ENCODE measurements at regions not wholly inside any gene's neighbourhood (a gene's known extent, or its start where the extent isn't known, plus 50 kb on each side); places are given as distances from the start of the nearest gene placed in this dataset.
"Not testable (repeated sequence)": the region's sequence is repeated elsewhere in the genome, so short reads cannot be mapped to it uniquely, and the experiment has no call there.

GRCh38 chr5:176103083-176103482 is 135.0 kb upstream of the THOC3 start:
- H3K4me1 Mint-ChIP-seq (ENCODE audit: low read depth); H3K36me3 Mint-ChIP-seq (ENCODE audit: low read depth); H3K4me3 Mint-ChIP-seq; intact Hi-C loops (cut with micrococcal nuclease); H3K27ac Mint-ChIP-seq; H3K27me3 Mint-ChIP-seq; H3K9me3 Mint-ChIP-seq: not testable (repeated sequence)

DNA sequence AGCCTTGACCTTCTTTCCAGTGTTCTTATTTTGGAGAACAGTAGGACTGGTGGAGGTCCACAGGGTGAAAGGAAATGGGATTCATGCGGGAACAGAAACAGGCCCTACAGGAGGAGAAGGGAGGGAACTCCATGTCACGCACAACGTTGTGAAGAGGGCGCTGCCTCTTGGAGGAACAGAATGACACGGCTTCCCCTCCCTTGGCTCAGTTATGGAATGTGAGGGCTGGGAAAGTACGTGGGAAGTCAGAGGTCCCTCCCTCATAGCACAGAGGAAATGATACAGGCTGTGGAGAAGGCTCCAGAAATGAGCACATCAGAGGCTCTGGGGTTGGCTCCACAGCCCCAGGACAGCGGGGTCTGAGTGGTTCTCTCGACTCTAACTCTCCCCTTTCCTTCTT is 125.3 kb upstream of the SIMC1 start:
- intact Hi-C loops (cut with micrococcal nuclease); H3K27ac Mint-ChIP-seq; H3K4me1 Mint-ChIP-seq (ENCODE audit: low read depth); H3K4me3 Mint-ChIP-seq; H3K27me3 Mint-ChIP-seq; H3K9me3 Mint-ChIP-seq; H3K36me3 Mint-ChIP-seq (ENCODE audit: low read depth): not testable (repeated sequence)

DNA sequence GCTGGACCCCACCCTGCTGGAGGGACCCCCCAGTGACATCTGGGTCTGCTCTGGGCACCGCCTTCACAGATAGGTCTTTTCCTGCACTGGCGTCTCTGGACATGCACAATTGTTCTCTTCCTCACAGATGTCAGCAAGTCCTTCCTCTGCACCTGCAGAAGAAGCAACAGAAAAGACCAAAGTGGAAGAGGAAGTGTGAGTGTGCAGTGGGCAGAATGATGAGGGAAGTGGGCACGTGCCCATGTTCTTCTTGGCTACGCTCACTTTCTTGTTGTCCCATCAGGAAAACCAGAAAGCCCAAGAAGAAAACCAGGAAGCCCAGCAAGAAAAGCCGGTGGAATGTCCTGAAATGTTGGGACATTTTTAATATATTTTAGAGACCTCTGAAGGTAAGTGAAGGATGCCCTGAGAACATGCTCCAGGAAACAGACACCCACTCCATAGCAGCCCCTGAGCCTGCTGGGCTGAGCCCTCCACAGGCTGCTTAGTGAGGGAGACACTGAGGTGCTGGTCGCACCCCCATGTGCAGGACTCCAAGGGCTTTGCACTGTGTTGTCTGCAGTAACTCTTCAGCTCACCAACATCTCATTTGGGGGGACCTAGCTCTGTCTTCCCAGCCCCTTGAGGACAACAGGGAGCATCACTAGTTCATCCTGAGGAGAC is 124.4 kb upstream of the SIMC1 start:
- H3K4me1 Mint-ChIP-seq (ENCODE audit: low read depth); intact Hi-C loops (cut with micrococcal nuclease); H3K36me3 Mint-ChIP-seq (ENCODE audit: low read depth); H3K27ac Mint-ChIP-seq; H3K9me3 Mint-ChIP-seq; H3K4me3 Mint-ChIP-seq; H3K27me3 Mint-ChIP-seq: not testable (repeated sequence)

DNA sequence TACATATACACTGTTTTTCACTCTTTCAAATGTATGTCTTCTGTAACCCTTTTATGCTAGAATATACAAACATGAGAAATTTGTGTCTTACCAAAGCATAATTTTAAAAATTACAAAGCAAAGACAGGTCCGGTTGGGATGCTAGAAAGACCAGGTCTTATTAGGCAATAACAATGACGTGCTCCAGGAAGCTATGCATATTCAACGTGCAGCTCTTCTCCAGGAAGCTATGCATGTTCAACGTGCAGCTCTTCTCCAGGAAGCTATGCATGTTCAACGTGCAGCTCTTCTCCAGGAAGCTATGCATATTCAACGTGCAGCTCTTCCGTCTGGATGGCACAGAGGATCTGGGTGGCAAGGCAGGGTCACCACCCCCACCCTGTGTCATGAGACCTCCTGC is 123.4 kb upstream of the SIMC1 start:
- H3K9me3 Mint-ChIP-seq; intact Hi-C loops (cut with micrococcal nuclease); H3K36me3 Mint-ChIP-seq (ENCODE audit: low read depth); H3K27ac Mint-ChIP-seq; H3K27me3 Mint-ChIP-seq; H3K4me3 Mint-ChIP-seq; H3K4me1 Mint-ChIP-seq (ENCODE audit: low read depth): not testable (repeated sequence)

DNA sequence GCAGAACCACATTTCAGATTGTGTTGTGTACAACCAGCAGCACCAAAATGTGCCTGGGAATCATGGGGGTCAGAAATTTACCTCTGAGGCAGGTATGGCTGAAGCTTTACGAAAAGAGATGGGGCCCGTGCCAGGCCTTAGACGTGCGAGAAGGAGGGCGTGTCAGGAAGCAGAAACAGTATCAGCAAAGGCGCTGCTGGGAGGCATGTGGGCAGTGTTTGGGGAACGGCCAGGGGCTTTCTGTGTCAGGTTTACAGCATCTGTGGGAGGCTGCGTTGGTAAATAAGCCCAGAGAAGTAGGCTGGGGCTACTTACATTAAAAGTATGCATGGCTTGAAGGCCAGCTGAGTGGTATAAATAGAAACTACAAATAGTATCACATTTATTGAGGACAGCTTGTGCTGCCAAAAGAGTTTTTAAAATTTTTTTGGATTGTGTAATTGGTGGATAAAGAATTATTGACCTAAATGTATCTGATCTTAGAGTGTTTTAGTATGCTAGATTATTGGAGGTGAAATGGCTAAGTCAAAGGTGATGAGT is 120.5 kb upstream of the SIMC1 start:
- H3K9me3 Mint-ChIP-seq; H3K4me3 Mint-ChIP-seq; H3K27me3 Mint-ChIP-seq; H3K36me3 Mint-ChIP-seq (ENCODE audit: low read depth); H3K27ac Mint-ChIP-seq; intact Hi-C loops (cut with micrococcal nuclease); H3K4me1 Mint-ChIP-seq (ENCODE audit: low read depth): not testable (repeated sequence)

DNA sequence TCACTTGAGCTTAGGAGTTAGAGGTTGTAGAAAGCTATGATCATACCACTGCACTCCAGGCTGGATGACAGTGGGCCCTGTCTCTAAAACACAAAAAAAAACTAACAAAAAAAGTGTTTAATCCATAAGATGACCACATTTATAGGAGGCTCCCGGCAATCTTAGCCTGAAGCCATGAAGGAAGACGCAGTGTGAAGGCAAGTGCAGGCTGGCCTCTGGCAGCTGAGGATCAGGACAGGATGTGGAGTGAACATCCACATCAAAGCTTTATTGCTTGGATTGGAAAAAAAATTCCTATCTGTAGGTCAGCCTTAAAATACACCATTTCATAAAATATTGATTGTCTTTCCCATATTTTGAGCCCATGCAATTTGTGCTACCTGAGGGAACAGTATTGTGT is 115.9 kb upstream of the SIMC1 start:
- H3K27ac Mint-ChIP-seq; H3K27me3 Mint-ChIP-seq; H3K4me3 Mint-ChIP-seq; H3K36me3 Mint-ChIP-seq (ENCODE audit: low read depth); H3K9me3 Mint-ChIP-seq; intact Hi-C loops (cut with micrococcal nuclease); H3K4me1 Mint-ChIP-seq (ENCODE audit: low read depth): not testable (repeated sequence)

DNA sequence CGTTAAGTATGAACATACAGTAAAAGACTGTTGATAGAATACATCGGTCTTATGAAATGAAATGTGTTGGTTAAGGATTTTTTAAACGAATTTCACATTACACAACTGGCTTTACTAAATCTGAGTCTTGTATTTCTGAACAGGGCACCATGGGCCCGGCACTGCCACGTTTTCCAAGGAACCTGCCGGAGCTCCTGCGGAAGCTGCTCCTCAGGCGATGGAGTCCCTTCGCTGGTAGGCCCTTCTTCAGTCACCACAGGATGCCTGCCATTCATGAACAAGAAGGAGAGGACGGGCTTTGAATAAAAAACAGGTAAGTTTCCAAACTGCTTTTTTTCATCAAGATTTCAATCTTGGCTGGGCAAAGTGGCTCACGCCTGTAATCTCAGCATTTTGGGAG is 114.1 kb upstream of the SIMC1 start:
- H3K4me3 Mint-ChIP-seq; intact Hi-C loops (cut with micrococcal nuclease); H3K4me1 Mint-ChIP-seq (ENCODE audit: low read depth); H3K27me3 Mint-ChIP-seq; H3K27ac Mint-ChIP-seq; H3K9me3 Mint-ChIP-seq; H3K36me3 Mint-ChIP-seq (ENCODE audit: low read depth): not testable (repeated sequence)

- Mint-ChIP-seq H3K4me3 (no peak overlapping the region), H3K27ac (no peak overlapping the region), H3K9me3 (no peaks in the 10 kb centered on the region), H3K4me1 (ENCODE audit: low read depth) (no peaks in the 10 kb centered on the region), H3K36me3 (ENCODE audit: low read depth) (no peaks in the 10 kb centered on the region), H3K27me3 (peaks cover 46% of the 10 kb centered on the region)
- intact Hi-C loops (cut with micrococcal nuclease) = no loop called here
Observed at GRCh38 chr5:176131771-176132170, 106.5 kb upstream of the SIMC1 start.

DNA sequence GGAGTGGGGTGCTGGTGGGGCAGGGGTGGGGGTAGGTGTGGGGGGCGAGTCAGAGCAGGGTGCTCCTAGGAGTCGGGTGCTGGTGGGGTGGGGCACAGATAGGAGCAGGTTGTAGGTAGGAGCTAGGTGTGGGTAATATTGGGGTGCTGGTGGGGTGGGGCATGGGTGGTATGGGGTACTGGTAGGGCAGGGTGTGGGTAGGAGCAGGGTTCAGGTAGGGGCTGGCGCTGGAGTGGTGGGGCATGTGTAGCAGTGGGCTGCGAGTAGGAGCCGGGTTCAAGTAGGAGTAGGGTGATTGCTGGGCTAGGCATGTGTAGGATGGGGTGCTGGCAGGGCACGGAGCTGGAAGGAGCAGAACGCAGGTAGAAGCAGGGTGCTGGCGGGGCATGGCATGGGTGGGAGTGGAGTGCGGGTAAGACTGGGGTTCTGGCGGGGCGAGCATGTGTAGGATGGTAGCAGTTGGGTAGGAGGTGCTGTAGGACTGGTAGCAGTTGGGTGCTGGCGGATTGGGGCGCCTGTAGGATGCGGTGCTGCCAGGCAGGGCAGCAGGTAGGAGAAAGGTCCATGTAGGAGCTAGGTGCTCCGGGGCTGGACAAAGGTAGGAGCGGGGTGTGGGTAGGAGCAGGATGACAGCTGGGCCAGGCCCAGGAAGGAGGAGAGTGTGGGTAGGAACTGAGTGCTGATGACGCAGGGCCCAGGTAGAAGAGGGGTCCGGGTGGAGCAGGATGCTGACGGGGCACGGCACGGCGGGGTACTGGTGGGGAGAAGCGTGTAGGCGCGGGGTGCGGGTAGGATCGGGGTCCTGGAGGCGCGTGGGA is 105.5 kb upstream of the SIMC1 start:
- Mint-ChIP-seq H3K27ac (no peak overlapping the region), H3K9me3 (no peaks in the 10 kb centered on the region), H3K36me3 (ENCODE audit: low read depth) (no peaks in the 10 kb centered on the region), H3K4me1 (ENCODE audit: low read depth) (no peaks in the 10 kb centered on the region), H3K4me3 (no peak overlapping the region), H3K27me3 (peaks cover 49% of the 10 kb centered on the region)
- intact Hi-C loops (cut with micrococcal nuclease) = no loop called here

DNA sequence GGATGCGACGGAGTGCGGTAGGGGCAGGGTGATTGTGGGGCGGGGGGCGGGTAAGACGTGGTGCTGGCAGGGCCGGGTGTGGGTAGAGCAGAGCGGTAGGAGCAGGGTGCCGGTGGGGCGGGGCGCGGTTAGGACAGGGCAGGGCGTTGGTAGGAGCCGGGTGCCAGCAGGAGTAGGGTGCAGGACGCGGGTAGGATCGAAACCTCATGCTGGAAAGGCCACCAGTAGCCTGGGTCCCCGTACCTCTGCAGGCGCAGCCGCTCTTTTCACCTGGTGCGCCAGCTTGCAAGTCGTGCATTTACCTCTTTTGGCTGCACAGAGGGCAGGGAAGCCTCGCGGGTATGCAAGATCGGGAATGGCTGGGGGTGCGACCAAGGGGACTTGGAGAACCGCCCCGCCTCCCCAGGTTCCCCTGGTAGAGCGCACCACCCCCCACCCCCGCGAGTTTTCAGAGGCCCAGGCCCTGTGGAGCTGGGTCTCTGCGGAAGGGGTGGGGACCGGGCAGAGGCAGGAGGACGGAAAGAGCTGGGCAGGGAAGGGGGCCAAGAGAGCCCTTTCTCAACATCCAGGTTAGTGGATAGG is 104.8 kb upstream of the SIMC1 start:
- Mint-ChIP-seq H3K36me3 (ENCODE audit: low read depth) (no peaks in the 10 kb centered on the region), H3K9me3 (no peaks in the 10 kb centered on the region), H3K4me1 (ENCODE audit: low read depth) (no peaks in the 10 kb centered on the region), H3K27me3 (peaks cover 52% of the 10 kb centered on the region), H3K4me3 (no peak overlapping the region), H3K27ac (no peak overlapping the region)
- intact Hi-C loops (cut with micrococcal nuclease) = no loop called here

- H3K27me3 Mint-ChIP-seq = peaks cover 52% of the 10 kb centered on the region
- no peaks in the 10 kb centered on the region for H3K9me3 Mint-ChIP-seq
- intact Hi-C loops (cut with micrococcal nuclease) = no loop called here
- no peak overlapping the region for H3K27ac Mint-ChIP-seq
- no peaks in the 10 kb centered on the region for H3K4me1 Mint-ChIP-seq (ENCODE audit: low read depth)
- H3K36me3 Mint-ChIP-seq (ENCODE audit: low read depth) = no peaks in the 10 kb centered on the region
- no peak overlapping the region for H3K4me3 Mint-ChIP-seq
Observed at GRCh38 chr5:176133877-176134276, 104.3 kb upstream of the SIMC1 start.

- Mint-ChIP-seq H3K9me3 (no peaks in the 10 kb centered on the region), H3K27me3 (peaks cover 49% of the 10 kb centered on the region), H3K4me3 (no peak overlapping the region), H3K27ac (no peak overlapping the region), H3K4me1 (ENCODE audit: low read depth) (no peaks in the 10 kb centered on the region), H3K36me3 (ENCODE audit: low read depth) (no peaks in the 10 kb centered on the region)
- intact Hi-C loops (cut with micrococcal nuclease) = no loop called here
Observed at GRCh38 chr5:176134529-176135223, 103.5 kb upstream of the SIMC1 start.

DNA sequence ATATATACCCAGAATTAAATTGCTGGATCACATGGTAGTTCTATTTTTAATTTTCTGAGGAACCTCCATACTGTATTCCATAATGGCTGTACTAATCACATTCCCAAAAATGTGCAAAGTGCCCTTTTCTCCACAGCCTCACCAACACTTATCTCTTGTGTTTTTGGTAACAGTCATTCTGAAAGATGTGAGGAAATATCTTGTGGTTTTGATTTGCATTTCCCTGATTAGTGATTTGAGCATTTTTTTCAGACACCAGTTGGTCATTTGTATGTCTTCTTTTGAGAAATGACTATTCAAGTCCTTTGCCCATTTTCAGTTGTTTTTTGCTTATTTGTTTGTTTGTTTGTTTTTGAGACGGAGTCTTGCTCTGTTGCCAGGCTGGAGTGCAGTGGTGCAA is 98.1 kb upstream of the SIMC1 start:
- H3K27ac Mint-ChIP-seq; intact Hi-C loops (cut with micrococcal nuclease); H3K4me1 Mint-ChIP-seq (ENCODE audit: low read depth); H3K4me3 Mint-ChIP-seq; H3K9me3 Mint-ChIP-seq; H3K36me3 Mint-ChIP-seq (ENCODE audit: low read depth): not testable (repeated sequence)
- H3K27me3 Mint-ChIP-seq = peaks cover 28% of the 10 kb centered on the region

GRCh38 chr5:176144508-176144907 is 93.7 kb upstream of the SIMC1 start:
- Mint-ChIP-seq H3K27me3 (peaks cover 25% of the 10 kb centered on the region), H3K27ac (no peak overlapping the region)
- intact Hi-C loops (cut with micrococcal nuclease) = no loop called here

More at GRCh38 chr5:176144508-176144907, 93.7 kb upstream of the SIMC1 start:
- Mint-ChIP-seq H3K9me3 (no peaks in the 10 kb centered on the region), H3K36me3 (ENCODE audit: low read depth) (no peaks in the 10 kb centered on the region), H3K4me1 (ENCODE audit: low read depth) (no peaks in the 10 kb centered on the region), H3K4me3 (no peak overlapping the region)
